ENCODE measurements at regions not wholly inside any gene's neighbourhood (a gene's known extent, or its start where the extent isn't known, plus 50 kb on each side); places are given as distances from the start of the nearest gene placed in this dataset.
"Not testable (repeated sequence)": the region's sequence is repeated elsewhere in the genome, so short reads cannot be mapped to it uniquely, and the experiment has no call there.

GRCh38 chr4:49322610-49323572, 336.8 kb downstream of the CWH43 start:
- H3K79me2 ChIP-seq (ENCODE audit: control insufficient read depth, insufficient read depth, low read length); H3K4me1 ChIP-seq (ENCODE audit: control insufficient read depth in 2 of 2, insufficient read depth in 2 of 2, low read length in 2 of 2); H3K27ac ChIP-seq (ENCODE audit: low read length in 2 of 2); H2AFZ ChIP-seq (ENCODE audit: insufficient read depth, low read depth, low read length, poor library complexity, severe bottlenecking); DNase-seq; intact Hi-C loops (cut with micrococcal nuclease); H3K4me1 Mint-ChIP-seq; H3K27me3 ChIP-seq (replicated peaks in 1 of 4; ENCODE audit: control extremely low read depth in 1 of 4, control insufficient read depth in 3 of 4, insufficient read depth in 4 of 4, low read length in 3 of 4); H3K27me3 Mint-ChIP-seq; CTCF ChIA-PET; ATAC-seq (ENCODE audit: low read depth); H3K36me3 ChIP-seq (replicated peaks in 1 of 2; ENCODE audit: control extremely low read depth in 1 of 2, control insufficient read depth in 1 of 2, extremely low read depth in 1 of 2, insufficient read depth in 2 of 2, low read length in 1 of 2); POLR2A ChIA-PET; H3K4me3 Mint-ChIP-seq; H3K4me2 ChIP-seq (replicated peaks; ENCODE audit: low read depth, low read length, poor library complexity, severe bottlenecking); H3K27ac Mint-ChIP-seq; H3K9ac ChIP-seq (ENCODE audit: low read length); H3K4me3 ChIP-seq (ENCODE audit: control extremely low read depth in 1 of 5, extremely low read depth in 1 of 5, insufficient read depth in 1 of 5, low read depth in 2 of 5, low read length in 4 of 5); H4K20me1 ChIP-seq (ENCODE audit: control insufficient read depth, insufficient read depth, low read length, poor library complexity, severe bottlenecking): not testable (repeated sequence)
- H3K9me3 ChIP-seq (ENCODE audit: control extremely low read depth in 1 of 3, control insufficient read depth in 2 of 3, insufficient read depth in 1 of 3, low read length in 2 of 3), result peaks cover 0 to 15% (median 0%) of the 10 kb centered on the region in 3 donors
- H3K9me3 Mint-ChIP-seq (ENCODE audit: insufficient read depth), result peaks cover 11% of the 10 kb centered on the region
- WGBS (ENCODE audit: insufficient coverage), result 81% methylated on average over 19 of the region's 22 CpGs

GRCh38 chr4:49323573-49323940, 337.5 kb downstream of the CWH43 start:
- H3K4me1 ChIP-seq (ENCODE audit: control insufficient read depth in 2 of 2, insufficient read depth in 2 of 2, low read length in 2 of 2); H3K9ac ChIP-seq (ENCODE audit: low read length); H3K27me3 ChIP-seq (replicated peaks in 1 of 4; ENCODE audit: control extremely low read depth in 1 of 4, control insufficient read depth in 3 of 4, insufficient read depth in 4 of 4, low read length in 3 of 4); H3K4me2 ChIP-seq (replicated peaks; ENCODE audit: low read depth, low read length, poor library complexity, severe bottlenecking); ATAC-seq (ENCODE audit: low read depth); H4K20me1 ChIP-seq (ENCODE audit: control insufficient read depth, insufficient read depth, low read length, poor library complexity, severe bottlenecking); H3K27me3 Mint-ChIP-seq; H3K27ac ChIP-seq (ENCODE audit: low read length in 2 of 2); CTCF ChIA-PET; intact Hi-C loops (cut with micrococcal nuclease); H3K4me1 Mint-ChIP-seq; POLR2A ChIA-PET; DNase-seq; H3K4me3 ChIP-seq (ENCODE audit: control extremely low read depth in 1 of 5, extremely low read depth in 1 of 5, insufficient read depth in 1 of 5, low read depth in 2 of 5, low read length in 4 of 5); H2AFZ ChIP-seq (ENCODE audit: insufficient read depth, low read depth, low read length, poor library complexity, severe bottlenecking); H3K27ac Mint-ChIP-seq; H3K79me2 ChIP-seq (ENCODE audit: control insufficient read depth, insufficient read depth, low read length); H3K36me3 ChIP-seq (replicated peaks in 1 of 2; ENCODE audit: control extremely low read depth in 1 of 2, control insufficient read depth in 1 of 2, extremely low read depth in 1 of 2, insufficient read depth in 2 of 2, low read length in 1 of 2); H3K4me3 Mint-ChIP-seq: not testable (repeated sequence)
- peaks cover 0 to 15% (median 0%) of the 10 kb centered on the region in 3 donors for H3K9me3 ChIP-seq (ENCODE audit: control extremely low read depth in 1 of 3, control insufficient read depth in 2 of 3, insufficient read depth in 1 of 3, low read length in 2 of 3)
- peaks cover 11% of the 10 kb centered on the region for H3K9me3 Mint-ChIP-seq (ENCODE audit: insufficient read depth)
- WGBS (ENCODE audit: insufficient coverage), result 80% methylated on average over 1 of the region's 10 CpGs
